ENCODE measurements at regions not wholly inside any gene's neighbourhood (a gene's known extent, or its start where the extent isn't known, plus 50 kb on each side); places are given as distances from the start of the nearest gene placed in this dataset.

- no peak for DNase-seq
- Mint-ChIP-seq H3K4me1 (ENCODE audit: low read depth, unreplicated experiment) (no peaks in the 10 kb centered on the region), H3K4me3 (ENCODE audit: low read depth, unreplicated experiment) (no peak overlapping the region), H3K9me3 (ENCODE audit: low read depth, unreplicated experiment) (peaks cover 5% of the 10 kb centered on the region), H3K27me3 (ENCODE audit: unreplicated experiment) (no peaks in the 10 kb centered on the region), H3K27ac (ENCODE audit: unreplicated experiment) (no peak overlapping the region), H3K36me3 (ENCODE audit: insufficient read depth, unreplicated experiment) (no peaks in the 10 kb centered on the region)
- no peak for TF ChIP-seq CTCF (IDR thresholded peaks at IDR 0.05; ENCODE audit: unreplicated experiment)
- intact Hi-C loops (cut with micrococcal nuclease; ENCODE audit: unreplicated experiment) = no loop called here
- no TSS peak for BruUV-seq (replicated peaks)
- CTCF ChIA-PET = no interaction called here
Observed at GRCh38 chr13:58782736-58783135, 1151.2 kb downstream of the PCDH17 start.

DNA sequence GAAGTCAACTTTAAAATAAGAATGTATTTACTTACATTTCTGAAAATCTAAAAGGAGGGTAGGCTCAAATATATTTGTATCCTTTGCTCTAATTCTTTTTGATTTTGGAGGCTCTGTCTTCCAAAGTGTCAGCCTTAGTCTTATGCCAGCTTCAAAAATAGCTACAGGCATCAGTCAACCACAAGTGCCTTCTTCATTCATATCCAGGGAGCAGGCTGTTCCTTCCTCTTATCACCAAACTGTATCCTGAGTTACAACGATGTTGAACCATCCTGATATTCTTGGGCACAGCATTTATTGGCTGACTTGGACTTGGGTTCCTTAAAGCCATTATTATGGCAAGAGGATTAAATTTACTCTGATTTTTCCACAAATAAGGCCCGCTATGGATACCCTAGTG, 1161.3 kb downstream of the PCDH17 start:
- TF ChIP-seq CTCF (IDR thresholded peaks at IDR 0.05; ENCODE audit: unreplicated experiment) = no peak
- intact Hi-C loops (cut with micrococcal nuclease; ENCODE audit: unreplicated experiment) = no loop called here
- no peak for DNase-seq
- H3K27ac Mint-ChIP-seq (ENCODE audit: unreplicated experiment) = no peak overlapping the region
- H3K4me1 Mint-ChIP-seq (ENCODE audit: low read depth, unreplicated experiment) = no peaks in the 10 kb centered on the region
- no peaks in the 10 kb centered on the region for H3K9me3 Mint-ChIP-seq (ENCODE audit: low read depth, unreplicated experiment)
- CTCF ChIA-PET = no interaction called here
- H3K27me3 Mint-ChIP-seq (ENCODE audit: unreplicated experiment) = no peaks in the 10 kb centered on the region
- BruUV-seq (replicated peaks) = no TSS peak
- H3K36me3 Mint-ChIP-seq (ENCODE audit: insufficient read depth, unreplicated experiment) = no peaks in the 10 kb centered on the region
- H3K4me3 Mint-ChIP-seq (ENCODE audit: low read depth, unreplicated experiment) = no peak overlapping the region

DNA sequence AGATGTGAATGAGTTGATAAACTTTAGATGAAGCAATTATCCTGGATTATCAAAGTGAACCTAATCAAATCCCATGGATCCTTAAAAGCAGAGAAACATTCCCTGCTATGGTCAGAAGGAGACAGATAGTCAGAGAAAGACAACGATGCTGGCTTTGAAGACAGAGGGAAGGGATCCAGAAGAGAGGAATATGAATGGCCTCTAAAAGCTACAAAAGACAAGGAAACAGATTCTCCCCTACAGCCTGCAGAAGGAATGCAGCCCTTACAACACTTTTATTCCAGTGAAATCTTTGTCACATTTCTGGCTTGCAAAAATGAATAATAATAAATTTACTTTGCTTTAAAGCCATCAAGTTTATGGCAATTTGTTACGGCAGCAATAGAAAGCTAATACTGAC, 1164.2 kb downstream of the PCDH17 start:
- no peak overlapping the region for H3K27ac Mint-ChIP-seq (ENCODE audit: unreplicated experiment)
- TF ChIP-seq CTCF (IDR thresholded peaks at IDR 0.05; ENCODE audit: unreplicated experiment) = no peak
- CTCF ChIA-PET = no interaction called here
- H3K27me3 Mint-ChIP-seq (ENCODE audit: unreplicated experiment) = no peaks in the 10 kb centered on the region
- no peak overlapping the region for H3K4me3 Mint-ChIP-seq (ENCODE audit: low read depth, unreplicated experiment)
- H3K4me1 Mint-ChIP-seq (ENCODE audit: low read depth, unreplicated experiment) = no peaks in the 10 kb centered on the region
- intact Hi-C loops (cut with micrococcal nuclease; ENCODE audit: unreplicated experiment) = no loop called here
- H3K9me3 Mint-ChIP-seq (ENCODE audit: low read depth, unreplicated experiment) = no peaks in the 10 kb centered on the region
- BruUV-seq (replicated peaks) = no TSS peak
- no peaks in the 10 kb centered on the region for H3K36me3 Mint-ChIP-seq (ENCODE audit: insufficient read depth, unreplicated experiment)
- no peak for DNase-seq

DNA sequence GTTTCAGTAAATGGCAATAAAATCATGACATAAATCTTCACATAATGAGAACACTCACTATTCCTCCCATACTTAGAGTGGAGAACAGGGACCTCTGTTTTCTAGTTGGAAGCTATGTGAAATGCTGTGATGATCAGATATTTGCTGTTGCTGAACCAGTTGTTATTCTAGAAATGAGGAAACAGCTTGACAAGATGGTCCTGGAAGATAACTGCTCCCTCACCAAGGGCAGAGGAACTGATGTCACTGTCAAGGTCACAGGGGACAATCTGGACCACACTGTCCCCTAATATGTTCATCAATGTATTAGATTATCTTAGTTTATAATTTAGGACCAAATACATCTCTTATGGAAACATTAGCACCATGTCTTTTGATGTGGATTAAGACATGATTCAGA, 1173.3 kb downstream of the PCDH17 start:
- Mint-ChIP-seq H3K9me3 (ENCODE audit: low read depth, unreplicated experiment) (peaks cover 3% of the 10 kb centered on the region), H3K27me3 (ENCODE audit: unreplicated experiment) (no peaks in the 10 kb centered on the region), H3K27ac (ENCODE audit: unreplicated experiment) (no peak overlapping the region), H3K4me3 (ENCODE audit: low read depth, unreplicated experiment) (no peak overlapping the region), H3K36me3 (ENCODE audit: insufficient read depth, unreplicated experiment) (no peaks in the 10 kb centered on the region), H3K4me1 (ENCODE audit: low read depth, unreplicated experiment) (no peaks in the 10 kb centered on the region)
- TF ChIP-seq CTCF (IDR thresholded peaks at IDR 0.05; ENCODE audit: unreplicated experiment) = no peak
- CTCF ChIA-PET = no interaction called here
- no TSS peak for BruUV-seq (replicated peaks)
- DNase-seq = no peak
- intact Hi-C loops (cut with micrococcal nuclease; ENCODE audit: unreplicated experiment) = no loop called here

DNA sequence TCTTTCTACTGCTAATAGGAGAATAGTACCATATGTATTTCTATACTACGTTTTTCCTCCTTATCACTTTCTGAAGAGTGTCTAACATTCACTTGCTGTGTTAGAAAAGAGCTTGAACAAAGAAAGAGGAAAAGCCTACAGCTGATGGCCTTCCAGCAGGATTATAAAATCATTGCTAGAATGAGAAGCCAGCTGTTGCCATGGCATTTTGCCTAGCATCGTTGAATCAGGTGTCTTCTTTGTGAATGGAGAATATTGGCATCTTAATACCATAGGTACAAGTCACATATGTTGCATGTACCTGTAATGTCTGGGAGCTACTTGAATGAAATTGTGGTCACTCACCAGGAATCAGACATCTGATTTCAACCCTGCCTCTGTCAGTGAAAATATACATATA, 1174.9 kb downstream of the PCDH17 start:
- DNase-seq = no peak
- no peak overlapping the region for H3K4me3 Mint-ChIP-seq (ENCODE audit: low read depth, unreplicated experiment)
- H3K36me3 Mint-ChIP-seq (ENCODE audit: insufficient read depth, unreplicated experiment) = no peaks in the 10 kb centered on the region
- CTCF ChIA-PET = no interaction called here
- no TSS peak for BruUV-seq (replicated peaks)
- H3K4me1 Mint-ChIP-seq (ENCODE audit: low read depth, unreplicated experiment) = no peaks in the 10 kb centered on the region
- peaks cover 2% of the 10 kb centered on the region for H3K9me3 Mint-ChIP-seq (ENCODE audit: low read depth, unreplicated experiment)
- H3K27ac Mint-ChIP-seq (ENCODE audit: unreplicated experiment) = no peak overlapping the region
- intact Hi-C loops (cut with micrococcal nuclease; ENCODE audit: unreplicated experiment) = no loop called here
- no peak for TF ChIP-seq CTCF (IDR thresholded peaks at IDR 0.05; ENCODE audit: unreplicated experiment)
- H3K27me3 Mint-ChIP-seq (ENCODE audit: unreplicated experiment) = no peaks in the 10 kb centered on the region
